D721Med (cell line): ENCODE measurements at regions not wholly inside any gene's neighbourhood (a gene's known extent, or its start where the extent isn't known, plus 50 kb on each side); places are given as distances from the start of the nearest gene placed in this dataset.

Source experiments
- DNase-seq: peaks from one replicate; pipeline ENCODE4 v3.0.0; 2011; ENCODE audit warnings: low spot score; ENCODE audit not compliant: insufficient read length
- FAIRE-seq: peaks from 2 replicates; lab custom pipeline; 2011; peaks lifted over from hg19 to GRCh38; lab: Jason Lieb, UNC
- TF ChIP-seq, protein P1 (sequence below): IDR thresholded peaks from 2 replicates; pipeline ENCODE4 v1.5.1; 2012; ENCODE audit warnings: mild to moderate bottlenecking, control low read depth; ENCODE audit not compliant: insufficient read depth; ENCODE audit errors: missing control alignments

GRCh38 chr7:68748934-68749900 is 849.1 kb upstream of the AUTS2 start:
- TF ChIP-seq, protein P1, sequence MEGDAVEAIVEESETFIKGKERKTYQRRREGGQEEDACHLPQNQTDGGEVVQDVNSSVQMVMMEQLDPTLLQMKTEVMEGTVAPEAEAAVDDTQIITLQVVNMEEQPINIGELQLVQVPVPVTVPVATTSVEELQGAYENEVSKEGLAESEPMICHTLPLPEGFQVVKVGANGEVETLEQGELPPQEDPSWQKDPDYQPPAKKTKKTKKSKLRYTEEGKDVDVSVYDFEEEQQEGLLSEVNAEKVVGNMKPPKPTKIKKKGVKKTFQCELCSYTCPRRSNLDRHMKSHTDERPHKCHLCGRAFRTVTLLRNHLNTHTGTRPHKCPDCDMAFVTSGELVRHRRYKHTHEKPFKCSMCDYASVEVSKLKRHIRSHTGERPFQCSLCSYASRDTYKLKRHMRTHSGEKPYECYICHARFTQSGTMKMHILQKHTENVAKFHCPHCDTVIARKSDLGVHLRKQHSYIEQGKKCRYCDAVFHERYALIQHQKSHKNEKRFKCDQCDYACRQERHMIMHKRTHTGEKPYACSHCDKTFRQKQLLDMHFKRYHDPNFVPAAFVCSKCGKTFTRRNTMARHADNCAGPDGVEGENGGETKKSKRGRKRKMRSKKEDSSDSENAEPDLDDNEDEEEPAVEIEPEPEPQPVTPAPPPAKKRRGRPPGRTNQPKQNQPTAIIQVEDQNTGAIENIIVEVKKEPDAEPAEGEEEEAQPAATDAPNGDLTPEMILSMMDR: no peak
- FAIRE-seq (peak; percentile 44), DNase-seq (no peak)

- DNase-seq (no peak), FAIRE-seq (no peak)
- TF ChIP-seq, protein P1: no peak
These were observed 845.6 kb upstream of the AUTS2 start for GRCh38 chr7:68752485-68753178.

GRCh38 chr7:68754414-68754813 is 843.9 kb upstream of the AUTS2 start:
- TF ChIP-seq, protein P1: no peak
- FAIRE-seq: no peak
- no peak for DNase-seq

GRCh38 chr7:68756986-68757495 is 841.2 kb upstream of the AUTS2 start:
- DNase-seq (no peak), FAIRE-seq (no peak)
- TF ChIP-seq, protein P1: no peak

- FAIRE-seq: no peak
- no peak for DNase-seq
- TF ChIP-seq, protein P1: no peak
These were observed 837.7 kb upstream of the AUTS2 start for GRCh38 chr7:68760556-68760955.

GRCh38 chr7:68767462-68767861 is 830.8 kb upstream of the AUTS2 start:
- DNase-seq (no peak), FAIRE-seq (no peak)
- TF ChIP-seq, protein P1: no peak
